AG10803 (cell line): ENCODE measurements at regions not wholly inside any gene's neighbourhood (a gene's known extent, or its start where the extent isn't known, plus 50 kb on each side); places are given as distances from the start of the nearest gene placed in this dataset.

Experiments used
- DNase-seq: peaks from one replicate; pipeline ENCODE4 v3.0.0; 2010; ENCODE audit warnings: low read depth
- H3K4me3 ChIP-seq: 2 replicates; pipeline ENCODE4 v1.5.1; 2011; ENCODE audit warnings: mild to moderate bottlenecking, low read length, control low read depth
- TF ChIP-seq, protein P1 (sequence below): conservative IDR thresholded peaks from 2 replicates; pipeline ENCODE4 v1.5.1; 2011; ENCODE audit warnings: mild to moderate bottlenecking, low read length, control low read depth, inconsistent platforms

DNA sequence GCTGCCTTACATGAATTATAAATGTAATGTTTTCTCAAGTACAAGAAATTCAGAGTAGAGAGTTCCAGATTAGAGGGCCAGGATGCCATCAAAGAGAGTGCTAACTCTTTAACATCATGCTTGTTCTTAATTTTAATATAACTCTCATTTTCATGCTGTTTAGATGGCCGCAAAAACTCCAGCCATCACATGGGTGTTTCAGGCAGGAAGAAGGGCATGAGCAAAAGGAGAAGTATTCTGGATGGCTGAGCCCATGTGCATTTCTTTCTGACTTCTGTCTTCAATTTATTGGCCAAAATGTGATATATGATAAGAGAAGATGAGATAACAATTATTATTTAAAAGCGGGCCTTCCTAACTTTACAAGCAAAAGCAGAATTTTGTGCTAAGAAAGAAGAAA, 1328.6 kb downstream of the MRPL39 start:
- no peak for DNase-seq
- TF ChIP-seq, protein P1, sequence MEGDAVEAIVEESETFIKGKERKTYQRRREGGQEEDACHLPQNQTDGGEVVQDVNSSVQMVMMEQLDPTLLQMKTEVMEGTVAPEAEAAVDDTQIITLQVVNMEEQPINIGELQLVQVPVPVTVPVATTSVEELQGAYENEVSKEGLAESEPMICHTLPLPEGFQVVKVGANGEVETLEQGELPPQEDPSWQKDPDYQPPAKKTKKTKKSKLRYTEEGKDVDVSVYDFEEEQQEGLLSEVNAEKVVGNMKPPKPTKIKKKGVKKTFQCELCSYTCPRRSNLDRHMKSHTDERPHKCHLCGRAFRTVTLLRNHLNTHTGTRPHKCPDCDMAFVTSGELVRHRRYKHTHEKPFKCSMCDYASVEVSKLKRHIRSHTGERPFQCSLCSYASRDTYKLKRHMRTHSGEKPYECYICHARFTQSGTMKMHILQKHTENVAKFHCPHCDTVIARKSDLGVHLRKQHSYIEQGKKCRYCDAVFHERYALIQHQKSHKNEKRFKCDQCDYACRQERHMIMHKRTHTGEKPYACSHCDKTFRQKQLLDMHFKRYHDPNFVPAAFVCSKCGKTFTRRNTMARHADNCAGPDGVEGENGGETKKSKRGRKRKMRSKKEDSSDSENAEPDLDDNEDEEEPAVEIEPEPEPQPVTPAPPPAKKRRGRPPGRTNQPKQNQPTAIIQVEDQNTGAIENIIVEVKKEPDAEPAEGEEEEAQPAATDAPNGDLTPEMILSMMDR, result no peak
- H3K4me3 ChIP-seq, result no peak overlapping the region

GRCh38 chr21:24276204-24276603, 1331.1 kb downstream of the MRPL39 start:
- TF ChIP-seq, protein P1, result no peak
- DNase-seq, result no peak
- no peak overlapping the region for H3K4me3 ChIP-seq

GRCh38 chr21:24275616-24276015, 1331.7 kb downstream of the MRPL39 start:
- TF ChIP-seq, protein P1, result no peak
- DNase-seq, result no peak
- H3K4me3 ChIP-seq, result no peak overlapping the region

- TF ChIP-seq, protein P1, result no peak
- no peak for DNase-seq
- H3K4me3 ChIP-seq, result no peak overlapping the region
These were observed 1334.8 kb downstream of the MRPL39 start for GRCh38 chr21:24272521-24272938.

- TF ChIP-seq, protein P1, result no peak
- H3K4me3 ChIP-seq, result no peak overlapping the region
- no peak for DNase-seq
These were observed 1341.3 kb downstream of the MRPL39 start for GRCh38 chr21:24265987-24266386.

DNA sequence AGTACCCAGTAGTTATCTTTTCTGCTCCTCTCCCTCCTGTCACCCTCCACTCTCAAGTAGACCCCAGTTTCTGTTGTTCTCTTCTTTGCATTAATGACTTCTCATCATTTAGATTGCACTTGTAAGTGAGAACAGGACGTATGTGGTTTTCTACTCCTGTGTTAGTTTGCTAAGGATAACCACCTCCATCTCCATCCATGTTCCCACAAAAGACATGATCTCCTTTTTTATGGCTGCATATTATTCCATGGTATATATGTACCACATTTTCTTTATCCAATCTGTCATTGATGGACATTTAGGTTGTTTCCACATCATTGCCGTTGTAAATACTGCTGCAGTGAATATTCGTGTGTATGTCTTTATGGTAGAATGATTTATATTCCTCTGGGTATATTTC, 1346.5 kb downstream of the MRPL39 start:
- no peak for DNase-seq
- H3K4me3 ChIP-seq, result no peak overlapping the region
- TF ChIP-seq, protein P1, result no peak

DNA sequence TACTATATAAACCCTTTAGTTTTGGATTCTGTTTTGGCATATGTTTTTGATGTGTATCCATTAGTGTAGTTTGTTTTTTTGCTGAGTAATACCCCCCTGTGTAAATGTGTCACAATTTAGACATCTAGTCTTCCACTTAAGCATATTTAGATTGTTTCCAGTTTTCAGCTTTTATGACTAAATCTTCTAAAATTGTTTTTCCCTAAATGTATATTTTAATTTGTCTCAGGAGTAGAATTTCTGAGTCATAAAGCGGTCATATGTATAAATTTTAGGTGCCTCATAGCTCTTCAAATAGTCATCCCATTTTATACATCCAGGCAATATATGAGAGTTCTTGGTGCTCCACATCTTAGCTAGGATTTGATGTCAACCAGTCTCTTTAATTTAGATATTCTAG, 1348.0 kb downstream of the MRPL39 start:
- H3K4me3 ChIP-seq, result no peak overlapping the region
- TF ChIP-seq, protein P1, result no peak
- no peak for DNase-seq
